ENCODE measurements at regions not wholly inside any gene's neighbourhood (a gene's known extent, or its start where the extent isn't known, plus 50 kb on each side); places are given as distances from the start of the nearest gene placed in this dataset.

DNA sequence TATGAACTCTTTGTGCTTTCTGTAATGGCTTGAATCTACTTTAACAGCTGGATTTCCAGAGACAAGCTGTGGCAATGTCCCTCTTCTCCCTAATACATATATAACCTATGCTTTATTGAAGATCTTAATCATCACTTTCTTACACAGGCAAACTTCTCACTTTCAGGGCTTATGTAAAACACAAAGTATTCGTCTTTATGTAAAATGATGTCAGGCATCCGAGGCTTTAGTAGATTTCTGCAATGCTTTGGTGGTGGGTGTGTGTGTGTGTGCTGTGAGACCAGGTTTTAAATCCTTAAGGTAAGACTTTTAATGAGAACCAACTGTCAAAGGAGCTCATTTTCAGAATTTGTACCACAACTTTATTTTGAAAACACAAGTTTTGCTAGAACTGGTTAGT is 70.0 kb upstream of the HMGA2 start:
- DNase-seq (ENCODE audit: low read depth) = no peak
- TF ChIP-seq, protein P1, sequence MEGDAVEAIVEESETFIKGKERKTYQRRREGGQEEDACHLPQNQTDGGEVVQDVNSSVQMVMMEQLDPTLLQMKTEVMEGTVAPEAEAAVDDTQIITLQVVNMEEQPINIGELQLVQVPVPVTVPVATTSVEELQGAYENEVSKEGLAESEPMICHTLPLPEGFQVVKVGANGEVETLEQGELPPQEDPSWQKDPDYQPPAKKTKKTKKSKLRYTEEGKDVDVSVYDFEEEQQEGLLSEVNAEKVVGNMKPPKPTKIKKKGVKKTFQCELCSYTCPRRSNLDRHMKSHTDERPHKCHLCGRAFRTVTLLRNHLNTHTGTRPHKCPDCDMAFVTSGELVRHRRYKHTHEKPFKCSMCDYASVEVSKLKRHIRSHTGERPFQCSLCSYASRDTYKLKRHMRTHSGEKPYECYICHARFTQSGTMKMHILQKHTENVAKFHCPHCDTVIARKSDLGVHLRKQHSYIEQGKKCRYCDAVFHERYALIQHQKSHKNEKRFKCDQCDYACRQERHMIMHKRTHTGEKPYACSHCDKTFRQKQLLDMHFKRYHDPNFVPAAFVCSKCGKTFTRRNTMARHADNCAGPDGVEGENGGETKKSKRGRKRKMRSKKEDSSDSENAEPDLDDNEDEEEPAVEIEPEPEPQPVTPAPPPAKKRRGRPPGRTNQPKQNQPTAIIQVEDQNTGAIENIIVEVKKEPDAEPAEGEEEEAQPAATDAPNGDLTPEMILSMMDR (IDR thresholded peaks at IDR 0.05; ENCODE audit: low read length, missing control alignments) = no peak
- no peak overlapping the region for H3K4me3 ChIP-seq (replicated peaks; ENCODE audit: low read depth, low read length)

DNA sequence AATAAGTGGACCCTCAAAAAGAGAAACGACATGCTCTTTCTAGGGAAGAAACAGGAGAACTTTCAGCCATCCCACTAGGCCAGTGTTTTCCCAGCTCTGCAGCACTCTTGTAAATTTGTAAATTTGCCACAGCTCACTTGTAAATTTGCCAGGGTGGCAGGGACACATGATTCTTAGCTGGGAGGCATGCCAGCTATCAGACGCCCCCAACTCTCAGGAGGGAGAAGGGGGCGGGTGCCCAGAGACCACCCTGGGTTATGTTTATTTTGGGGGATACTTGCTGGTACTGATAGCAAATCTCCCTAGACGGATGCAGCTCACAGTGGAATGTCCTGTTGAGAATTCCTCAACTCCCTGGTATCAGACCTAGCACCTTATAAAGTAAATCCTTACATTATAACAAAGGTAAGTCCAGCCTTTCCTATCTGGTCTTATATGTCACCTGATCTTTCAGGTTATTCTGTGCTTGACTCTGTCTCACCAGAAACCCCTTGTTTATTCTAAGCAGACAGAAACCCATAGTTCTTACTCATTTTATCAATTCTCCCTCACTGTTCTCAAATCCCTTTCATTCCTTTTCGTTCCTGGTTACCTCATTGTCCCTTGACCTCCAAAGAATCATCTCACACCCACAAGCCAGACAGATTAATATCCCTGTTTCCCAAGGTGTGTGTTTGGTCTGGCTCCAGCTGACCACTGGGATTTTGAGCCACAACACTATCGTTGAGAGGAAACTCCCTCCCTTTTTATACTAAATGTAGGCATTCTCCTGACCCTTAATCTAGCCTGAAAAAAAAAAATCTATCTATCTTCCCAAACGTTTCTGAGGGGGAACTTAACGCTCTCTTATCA is 69.3 kb upstream of the HMGA2 start:
- TF ChIP-seq, protein P1 (IDR thresholded peaks at IDR 0.05; ENCODE audit: low read length, missing control alignments) = no peak
- no peak for DNase-seq (ENCODE audit: low read depth)
- H3K4me3 ChIP-seq (replicated peaks; ENCODE audit: low read depth, low read length) = no peak overlapping the region

DNA sequence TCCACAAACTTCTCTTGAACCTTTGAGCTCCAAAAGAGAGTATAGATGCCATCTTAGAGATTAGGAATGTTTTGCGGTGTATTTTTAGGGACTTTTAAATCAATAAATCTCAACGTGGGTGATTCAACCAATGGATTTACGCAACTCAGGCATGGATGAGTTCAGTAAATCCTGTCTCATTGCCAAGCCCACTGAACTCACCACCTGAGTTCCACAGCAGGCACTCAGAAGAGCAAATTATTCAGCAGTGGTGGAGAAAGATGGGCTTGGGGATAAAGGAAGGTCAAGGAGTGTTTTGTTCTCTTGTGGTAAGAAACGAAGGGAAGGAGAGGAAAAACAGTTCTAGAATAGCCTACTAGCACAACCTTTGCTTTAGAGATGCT is 68.7 kb upstream of the HMGA2 start:
- DNase-seq (ENCODE audit: low read depth) = no peak
- TF ChIP-seq, protein P1 (IDR thresholded peaks at IDR 0.05; ENCODE audit: low read length, missing control alignments) = no peak
- H3K4me3 ChIP-seq (replicated peaks; ENCODE audit: low read depth, low read length) = no peak overlapping the region

DNA sequence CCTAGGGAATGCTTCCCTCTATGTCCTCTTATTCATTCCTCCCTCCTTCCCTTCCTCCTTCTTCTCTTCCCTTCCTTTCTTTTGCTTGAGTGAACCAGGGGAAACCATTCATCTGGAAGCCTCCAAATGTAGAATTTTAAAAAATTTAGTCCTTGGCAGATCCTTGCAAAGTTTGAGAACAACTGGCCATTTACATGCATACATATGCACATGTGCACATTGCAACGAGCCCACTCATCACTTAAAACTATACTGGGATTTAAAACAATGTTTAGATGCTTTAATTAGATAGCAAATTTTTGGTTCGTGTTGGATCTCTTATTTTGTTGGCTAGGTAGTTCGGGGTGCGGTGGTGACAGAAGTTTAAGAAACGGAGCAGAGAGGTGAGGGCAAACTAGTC is 68.0 kb upstream of the HMGA2 start:
- DNase-seq (ENCODE audit: low read depth) = no peak
- H3K4me3 ChIP-seq (replicated peaks; ENCODE audit: low read depth, low read length) = no peak overlapping the region
- TF ChIP-seq, protein P1 (IDR thresholded peaks at IDR 0.05; ENCODE audit: low read length, missing control alignments) = no peak

DNA sequence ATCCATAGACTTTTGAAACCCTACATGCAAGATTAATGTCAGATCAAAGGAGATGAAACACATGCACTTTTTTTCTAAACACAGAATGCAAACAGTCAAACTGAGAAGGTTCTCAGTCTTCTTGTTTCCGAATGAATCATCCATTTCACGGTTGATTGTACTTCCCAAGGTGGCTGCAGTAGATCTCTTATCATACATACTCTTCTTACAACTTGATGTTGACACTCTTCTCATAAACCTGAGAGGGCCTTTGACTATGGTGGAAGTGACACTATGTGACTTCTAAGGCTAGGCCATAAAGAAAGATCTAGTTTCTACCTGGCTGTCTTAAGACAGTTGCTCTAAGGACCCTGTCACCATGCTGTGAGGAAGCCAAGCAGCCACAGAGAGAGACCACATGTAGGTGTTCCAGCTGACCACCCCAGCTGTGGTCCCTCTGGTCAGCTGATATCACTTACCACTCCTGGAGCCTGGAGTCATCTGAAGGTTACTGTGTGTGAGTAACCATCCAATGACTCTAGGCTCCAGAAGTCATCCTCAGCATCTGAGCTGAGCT is 67.2 kb upstream of the HMGA2 start:
- H3K4me3 ChIP-seq (replicated peaks; ENCODE audit: low read depth, low read length) = no peak overlapping the region
- DNase-seq (ENCODE audit: low read depth) = no peak
- TF ChIP-seq, protein P1 (IDR thresholded peaks at IDR 0.05; ENCODE audit: low read length, missing control alignments) = no peak

DNA sequence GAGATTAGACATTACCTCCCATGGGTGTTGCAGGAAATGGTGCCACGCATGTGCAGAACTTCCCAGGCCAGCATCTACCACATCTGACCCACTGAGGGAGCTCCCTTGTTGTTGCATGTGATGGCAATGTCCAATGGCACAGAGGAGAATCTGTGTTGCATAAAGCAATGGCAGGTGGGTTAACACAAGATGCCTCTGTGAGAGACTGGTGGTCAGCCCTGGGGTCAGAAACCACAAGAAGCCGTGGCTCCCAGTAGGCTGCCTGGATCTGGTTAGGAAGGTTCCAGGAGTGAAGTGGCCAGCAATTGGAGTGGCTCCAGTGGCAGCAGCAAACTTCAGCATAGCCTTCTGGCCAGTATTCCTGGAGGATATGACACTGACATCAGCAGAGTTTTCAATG is 65.9 kb upstream of the HMGA2 start:
- TF ChIP-seq, protein P1 (IDR thresholded peaks at IDR 0.05; ENCODE audit: low read length, missing control alignments) = no peak
- DNase-seq (ENCODE audit: low read depth) = no peak
- H3K4me3 ChIP-seq (replicated peaks; ENCODE audit: low read depth, low read length) = no peak overlapping the region

DNA sequence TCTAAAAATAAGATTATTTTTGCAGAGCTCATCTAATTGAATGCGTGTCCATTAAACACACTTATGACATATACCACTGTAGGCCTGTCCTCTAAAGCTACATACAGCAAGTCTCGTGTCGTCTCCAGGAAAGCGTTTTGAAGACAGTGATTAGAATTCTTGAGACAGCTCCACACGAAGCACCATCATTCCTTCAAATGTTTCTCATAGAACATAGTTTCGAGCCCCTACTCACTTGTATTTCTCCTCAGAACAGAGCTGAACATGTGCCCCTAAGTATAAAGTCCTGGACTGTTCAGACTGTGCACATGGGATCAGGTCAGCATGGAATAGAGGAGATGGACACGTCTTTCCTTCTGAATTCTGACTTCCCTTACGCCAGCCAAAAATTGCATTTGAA is 64.5 kb upstream of the HMGA2 start:
- TF ChIP-seq, protein P1 (IDR thresholded peaks at IDR 0.05; ENCODE audit: low read length, missing control alignments) = no peak
- no peak for DNase-seq (ENCODE audit: low read depth)

More for the DNA sequence above, 64.5 kb upstream of the HMGA2 start:
- H3K4me3 ChIP-seq (replicated peaks; ENCODE audit: low read depth, low read length) = no peak overlapping the region

Measured in fibroblast of pulmonary artery (primary cell).